ENCODE measurements at regions not wholly inside any gene's neighbourhood (a gene's known extent, or its start where the extent isn't known, plus 50 kb on each side); places are given as distances from the start of the nearest gene placed in this dataset.

DNA sequence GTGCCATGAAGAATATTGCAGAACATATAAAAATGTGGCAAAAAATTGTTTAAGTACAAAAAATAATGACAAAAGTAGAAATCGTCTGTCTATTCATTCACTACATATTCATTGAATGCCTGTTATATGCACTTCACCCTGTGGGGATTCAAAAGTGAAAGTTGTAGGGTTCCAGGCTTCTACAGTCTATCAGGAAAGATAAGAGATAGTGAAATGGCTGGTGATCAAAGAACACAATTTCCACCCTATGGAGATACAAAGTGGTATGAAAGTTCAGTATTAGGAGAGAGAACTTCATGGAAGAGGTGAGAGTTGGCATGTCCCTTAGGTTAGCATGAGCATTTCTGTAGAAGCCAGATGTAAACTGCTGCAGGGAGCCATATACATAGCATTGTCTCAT lies 127.0 kb upstream of the PMFBP1 start:
- Histone ChIP-seq H3K27ac (no peak overlapping the region), H3K36me3 (no peaks in the 10 kb centered on the region), H3K9me3 (no peaks in the 10 kb centered on the region), H3K4me1 (replicated peaks) (no peaks in the 10 kb centered on the region), H3K4me3 (no peak overlapping the region), H3K27me3 (replicated peaks; ENCODE audit: insufficient read depth) (no peaks in the 10 kb centered on the region)
- DNase-seq (ENCODE audit: low spot score), result no peak
- 97% methylated on average over 1 of the region's 1 CpG for WGBS
- no peak for TF ChIP-seq POLR2AphosphoS5 (IDR thresholded peaks at IDR 0.05)
- no peak for TF ChIP-seq POLR2A (IDR thresholded peaks at IDR 0.05)
- TF ChIP-seq, protein P1, sequence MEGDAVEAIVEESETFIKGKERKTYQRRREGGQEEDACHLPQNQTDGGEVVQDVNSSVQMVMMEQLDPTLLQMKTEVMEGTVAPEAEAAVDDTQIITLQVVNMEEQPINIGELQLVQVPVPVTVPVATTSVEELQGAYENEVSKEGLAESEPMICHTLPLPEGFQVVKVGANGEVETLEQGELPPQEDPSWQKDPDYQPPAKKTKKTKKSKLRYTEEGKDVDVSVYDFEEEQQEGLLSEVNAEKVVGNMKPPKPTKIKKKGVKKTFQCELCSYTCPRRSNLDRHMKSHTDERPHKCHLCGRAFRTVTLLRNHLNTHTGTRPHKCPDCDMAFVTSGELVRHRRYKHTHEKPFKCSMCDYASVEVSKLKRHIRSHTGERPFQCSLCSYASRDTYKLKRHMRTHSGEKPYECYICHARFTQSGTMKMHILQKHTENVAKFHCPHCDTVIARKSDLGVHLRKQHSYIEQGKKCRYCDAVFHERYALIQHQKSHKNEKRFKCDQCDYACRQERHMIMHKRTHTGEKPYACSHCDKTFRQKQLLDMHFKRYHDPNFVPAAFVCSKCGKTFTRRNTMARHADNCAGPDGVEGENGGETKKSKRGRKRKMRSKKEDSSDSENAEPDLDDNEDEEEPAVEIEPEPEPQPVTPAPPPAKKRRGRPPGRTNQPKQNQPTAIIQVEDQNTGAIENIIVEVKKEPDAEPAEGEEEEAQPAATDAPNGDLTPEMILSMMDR (IDR thresholded peaks at IDR 0.05), result no peak
- intact Hi-C loops (cut with DNase I), result no loop called here

DNA sequence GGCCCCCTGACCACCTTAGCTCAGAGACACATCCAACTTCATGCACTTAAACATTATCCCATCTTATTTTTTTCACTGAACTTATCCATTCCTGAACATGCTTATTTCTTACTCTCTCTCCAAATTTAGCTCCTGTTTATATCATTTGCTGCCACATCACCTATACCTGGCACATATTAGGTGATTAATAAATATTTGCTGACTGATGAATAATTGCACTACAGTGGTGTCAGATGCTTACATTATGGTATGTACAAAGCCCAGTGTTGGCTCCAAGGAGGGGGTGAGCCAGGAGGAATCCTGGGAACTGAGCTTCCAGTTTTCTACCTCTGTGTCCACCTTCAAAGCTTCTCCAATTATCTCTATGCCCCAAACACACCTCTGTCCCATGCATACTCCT lies 124.0 kb upstream of the PMFBP1 start:
- intact Hi-C loops (cut with DNase I), result no loop called here
- no peak overlapping the region for H3K27ac ChIP-seq
- no peak overlapping the region for H3K4me3 ChIP-seq
- no peaks in the 10 kb centered on the region for H3K9me3 ChIP-seq
- no peak for TF ChIP-seq POLR2A (IDR thresholded peaks at IDR 0.05)
- no peak for TF ChIP-seq POLR2AphosphoS5 (IDR thresholded peaks at IDR 0.05)
- TF ChIP-seq, protein P1 (IDR thresholded peaks at IDR 0.05), result no peak
- no peaks in the 10 kb centered on the region for H3K27me3 ChIP-seq (replicated peaks; ENCODE audit: insufficient read depth)
- no peaks in the 10 kb centered on the region for H3K4me1 ChIP-seq (replicated peaks)
- no peak for DNase-seq (ENCODE audit: low spot score)
- no peaks in the 10 kb centered on the region for H3K36me3 ChIP-seq

DNA sequence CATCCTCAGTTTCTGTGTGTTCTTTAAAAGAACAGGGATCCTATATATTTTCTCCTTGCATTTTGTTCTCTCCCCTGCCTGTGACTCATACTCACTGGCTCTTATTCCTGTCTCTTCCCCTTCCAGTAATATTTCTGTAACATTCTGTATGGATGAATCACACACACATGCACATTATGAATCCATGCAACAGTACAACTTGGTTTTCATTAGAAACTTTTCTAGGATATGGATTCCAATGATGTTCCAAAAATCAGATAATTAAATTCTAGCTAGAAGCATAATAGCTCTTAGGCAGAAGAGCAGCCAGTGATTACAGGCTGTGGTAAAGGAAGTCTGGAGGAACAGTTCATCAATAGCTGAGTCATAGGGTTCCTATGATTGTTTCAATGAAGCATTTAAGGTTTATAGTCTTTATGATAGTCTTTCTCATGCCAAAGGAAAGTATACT lies 119.6 kb upstream of the PMFBP1 start:
- no peaks in the 10 kb centered on the region for H3K9me3 ChIP-seq
- no peaks in the 10 kb centered on the region for H3K27me3 ChIP-seq (replicated peaks; ENCODE audit: insufficient read depth)
- no peak overlapping the region for H3K27ac ChIP-seq
- TF ChIP-seq POLR2AphosphoS5 (IDR thresholded peaks at IDR 0.05), result peak; percentile 21
- TF ChIP-seq, protein P1 (IDR thresholded peaks at IDR 0.05), result no peak
- no peaks in the 10 kb centered on the region for H3K36me3 ChIP-seq
- no peaks in the 10 kb centered on the region for H3K4me1 ChIP-seq (replicated peaks)
- no peak for DNase-seq (ENCODE audit: low spot score)
- intact Hi-C loops (cut with DNase I), result no loop called here
- no peak overlapping the region for H3K4me3 ChIP-seq

DNA sequence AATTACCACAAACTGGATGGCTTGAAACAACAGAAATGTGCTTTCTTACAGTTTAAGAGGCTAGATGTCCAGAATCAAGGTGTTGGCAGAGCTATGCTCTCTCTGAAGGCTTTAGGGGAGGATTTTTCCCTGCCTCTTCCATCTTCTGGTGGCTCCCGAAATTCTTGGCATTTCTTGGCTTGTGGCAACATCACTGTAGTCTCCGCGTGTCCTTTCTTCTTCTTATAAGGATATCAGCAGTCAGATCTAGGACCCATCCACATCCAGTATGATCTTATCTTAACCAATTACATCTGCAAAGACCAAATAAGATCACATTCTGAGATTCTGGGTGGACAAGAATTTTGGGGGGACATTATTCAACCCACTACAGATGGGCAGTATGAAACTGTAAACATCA lies 119.2 kb upstream of the PMFBP1 start:
- no peaks in the 10 kb centered on the region for H3K36me3 ChIP-seq
- no peaks in the 10 kb centered on the region for H3K4me1 ChIP-seq (replicated peaks)
- intact Hi-C loops (cut with DNase I), result no loop called here
- no peaks in the 10 kb centered on the region for H3K27me3 ChIP-seq (replicated peaks; ENCODE audit: insufficient read depth)
- H3K9me3 ChIP-seq, result no peaks in the 10 kb centered on the region
- TF ChIP-seq, protein P1 (IDR thresholded peaks at IDR 0.05), result no peak
- TF ChIP-seq POLR2AphosphoS5 (IDR thresholded peaks at IDR 0.05), result no peak
- TF ChIP-seq POLR2A (IDR thresholded peaks at IDR 0.05), result no peak
- H3K4me3 ChIP-seq, result no peak overlapping the region
- no peak for DNase-seq (ENCODE audit: low spot score)
- WGBS, result 53% methylated on average over 3 of the region's 3 CpGs
- H3K27ac ChIP-seq, result no peak overlapping the region

DNA sequence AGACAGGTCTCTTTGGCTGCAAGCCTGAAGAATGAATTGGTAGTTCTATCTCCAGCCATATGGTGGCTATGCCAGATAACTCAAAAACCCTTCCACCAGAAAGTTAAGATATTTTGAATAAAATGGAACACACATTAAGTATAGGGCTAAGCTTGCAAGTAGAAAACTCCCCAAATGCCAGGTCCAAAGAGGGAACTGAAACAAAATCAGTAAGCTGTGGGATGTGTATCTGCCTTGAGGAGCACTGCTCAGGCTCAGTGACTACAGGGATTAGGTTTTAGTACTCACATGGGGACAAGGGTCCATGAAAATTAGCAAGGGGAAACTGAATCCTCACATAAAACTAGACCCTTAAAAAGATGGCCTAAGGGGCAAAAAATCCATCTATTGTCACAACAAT lies 115.7 kb upstream of the PMFBP1 start:
- Histone ChIP-seq H3K36me3 (no peaks in the 10 kb centered on the region), H3K4me1 (replicated peaks) (no peaks in the 10 kb centered on the region), H3K27me3 (replicated peaks; ENCODE audit: insufficient read depth) (no peaks in the 10 kb centered on the region), H3K4me3 (no peak overlapping the region), H3K9me3 (no peaks in the 10 kb centered on the region), H3K27ac (no peak overlapping the region)
- DNase-seq (ENCODE audit: low spot score), result no peak
- intact Hi-C loops (cut with DNase I), result no loop called here
- TF ChIP-seq POLR2AphosphoS5 (IDR thresholded peaks at IDR 0.05) (no peak), POLR2A (IDR thresholded peaks at IDR 0.05) (no peak)
- TF ChIP-seq, protein P1 (IDR thresholded peaks at IDR 0.05), result no peak
